Type B pancreatic cell (in vitro differentiated cells): ENCODE measurements at regions not wholly inside any gene's neighbourhood (a gene's known extent, or its start where the extent isn't known, plus 50 kb on each side); places are given as distances from the start of the nearest gene placed in this dataset.

Source experiments
- DNase-seq: peaks from one replicate; pipeline ENCODE4 v3.0.0; 2021; ENCODE audit warnings: mixed read lengths; ENCODE audit not compliant: unreplicated experiment; ENCODE audit errors: extremely low spot score
- H3K27ac Mint-ChIP-seq: 2 replicates; pipeline ENCODE4 v1.8.0; 2021; ENCODE audit warnings: mild to moderate bottlenecking, mixed read lengths
- H3K27me3 Mint-ChIP-seq: 2 replicates; pipeline ENCODE4 v1.8.0; 2021; ENCODE audit warnings: mixed read lengths
- H3K36me3 Mint-ChIP-seq: 2 replicates; pipeline ENCODE4 v1.8.0; 2021; ENCODE audit warnings: mixed read lengths
- H3K4me1 Mint-ChIP-seq: one replicate; pipeline ENCODE4 v1.8.0; 2021; ENCODE audit warnings: mixed read lengths; ENCODE audit not compliant: unreplicated experiment
- H3K4me3 Mint-ChIP-seq: 2 replicates; pipeline ENCODE4 v1.8.0; 2021; ENCODE audit warnings: mild to moderate bottlenecking, mixed read lengths
- H3K9me3 Mint-ChIP-seq: 2 replicates; pipeline ENCODE4 v1.8.0; 2021; ENCODE audit warnings: mixed read lengths
- CTCF ChIP-seq: fragments of 200-600 bp; sonication (generic); conservative IDR thresholded peaks from 2 replicates; pipeline ENCODE4 v1.5.0; 2021; ENCODE audit warnings: antibody characterized with exemption, mild to moderate bottlenecking

DNA sequence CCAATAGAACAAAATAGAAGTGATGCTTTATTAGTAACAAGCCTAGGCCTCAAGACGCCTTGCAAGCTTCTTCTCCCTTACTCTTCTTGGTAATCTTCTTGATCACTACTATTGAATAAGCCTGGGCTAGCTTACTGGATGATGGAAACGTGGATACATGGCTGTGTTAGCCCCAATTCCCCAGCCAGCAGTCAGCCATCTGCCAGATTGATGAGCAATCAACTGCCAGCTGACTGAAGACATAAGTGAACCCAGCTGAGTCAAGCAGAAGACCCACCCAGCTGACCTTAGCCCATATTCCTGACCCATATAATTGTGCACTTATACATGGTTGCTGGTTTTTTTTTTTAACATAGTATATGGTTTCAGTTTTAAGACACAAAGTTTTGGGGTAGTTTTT lies 130.4 kb downstream of the DHX15 start:
- peaks cover 6% of the 10 kb centered on the region for H3K27me3 Mint-ChIP-seq
- no peak for DNase-seq
- no peak overlapping the region for H3K27ac Mint-ChIP-seq
- no peaks in the 10 kb centered on the region for H3K9me3 Mint-ChIP-seq
- H3K4me1 Mint-ChIP-seq = no peaks in the 10 kb centered on the region
- no peak overlapping the region for H3K4me3 Mint-ChIP-seq
- no peaks in the 10 kb centered on the region for H3K36me3 Mint-ChIP-seq
- no peak for TF ChIP-seq CTCF

GRCh38 chr4:24451870-24452269 lies 132.5 kb downstream of the DHX15 start:
- H3K4me3 Mint-ChIP-seq = no peak overlapping the region
- no peak for DNase-seq
- H3K27me3 Mint-ChIP-seq = peaks cover 9% of the 10 kb centered on the region
- H3K9me3 Mint-ChIP-seq = no peaks in the 10 kb centered on the region
- H3K27ac Mint-ChIP-seq = no peak overlapping the region
- H3K36me3 Mint-ChIP-seq = no peaks in the 10 kb centered on the region
- no peaks in the 10 kb centered on the region for H3K4me1 Mint-ChIP-seq
- no peak for TF ChIP-seq CTCF

GRCh38 chr4:24443200-24443599 lies 141.2 kb downstream of the DHX15 start:
- TF ChIP-seq CTCF = no peak
- Mint-ChIP-seq H3K36me3 (no peaks in the 10 kb centered on the region), H3K27me3 (peaks cover 7% of the 10 kb centered on the region), H3K9me3 (no peaks in the 10 kb centered on the region), H3K27ac (no peak overlapping the region), H3K4me1 (peaks cover 5% of the 10 kb centered on the region), H3K4me3 (no peak overlapping the region)
- DNase-seq = no peak

GRCh38 chr4:24440765-24441164 lies 143.6 kb downstream of the DHX15 start:
- DNase-seq = no peak
- H3K4me3 Mint-ChIP-seq = no peak overlapping the region
- peaks cover 5% of the 10 kb centered on the region for H3K4me1 Mint-ChIP-seq
- no peaks in the 10 kb centered on the region for H3K36me3 Mint-ChIP-seq
- no peaks in the 10 kb centered on the region for H3K9me3 Mint-ChIP-seq
- H3K27ac Mint-ChIP-seq = no peak overlapping the region
- peaks cover 3% of the 10 kb centered on the region for H3K27me3 Mint-ChIP-seq
- no peak for TF ChIP-seq CTCF

DNA sequence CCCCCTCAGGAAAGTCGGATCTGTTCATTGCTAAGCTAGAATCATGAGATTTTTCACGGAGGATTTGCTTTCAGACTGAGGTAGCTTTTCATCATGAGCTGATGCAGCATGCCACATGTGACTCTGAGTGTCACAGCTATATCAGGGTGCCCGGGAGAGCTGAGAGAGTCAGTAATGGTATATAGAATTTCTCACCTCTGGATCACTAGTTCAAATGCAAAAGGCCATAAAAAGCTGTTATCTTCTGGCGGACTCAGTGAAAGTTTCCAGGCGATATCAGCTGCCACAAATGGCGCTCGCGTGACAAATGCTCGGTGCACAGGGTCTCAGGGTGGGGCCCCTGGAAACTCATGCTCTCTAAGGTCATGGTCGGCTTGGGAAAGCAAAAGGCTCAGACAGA lies 150.1 kb downstream of the DHX15 start:
- H3K4me3 Mint-ChIP-seq = no peak overlapping the region
- no peak for TF ChIP-seq CTCF
- peaks cover 6% of the 10 kb centered on the region for H3K4me1 Mint-ChIP-seq
- no peaks in the 10 kb centered on the region for H3K36me3 Mint-ChIP-seq
- H3K9me3 Mint-ChIP-seq = peaks cover 2% of the 10 kb centered on the region
- H3K27ac Mint-ChIP-seq = no peak overlapping the region
- no peak for DNase-seq
- peaks cover 11% of the 10 kb centered on the region for H3K27me3 Mint-ChIP-seq
